Astrocyte (in vitro differentiated cells and primary cell): ENCODE measurements at regions not wholly inside any gene's neighbourhood (a gene's known extent, or its start where the extent isn't known, plus 50 kb on each side); places are given as distances from the start of the nearest gene placed in this dataset.

Experiments
- DNase-seq: peaks from one replicate; pipeline ENCODE4 v3.0.0-alpha.2; 2010; ENCODE audit warnings: low read depth
- FAIRE-seq: peaks from 2 replicates; lab custom pipeline; 2011; peaks lifted over from hg19 to GRCh38; lab: Jason Lieb, UNC
- H2AFZ ChIP-seq: 2 replicates; pipeline ENCODE4 v1.6.0; 2012; ENCODE audit warnings: low read depth, low read length, inconsistent platforms
- H3K27ac ChIP-seq: 2 replicates; pipeline ENCODE4 v1.5.1; 2011; ENCODE audit warnings: low read depth, low read length, inconsistent platforms
- H3K27me3 ChIP-seq: 2 replicates; pipeline ENCODE4 v1.6.0; 2011; ENCODE audit warnings: low read length, inconsistent platforms; ENCODE audit not compliant: insufficient read depth
- H3K36me3 ChIP-seq: 2 replicates; pipeline ENCODE4 v1.5.1; 2011; ENCODE audit warnings: low read length, inconsistent platforms; ENCODE audit not compliant: insufficient read depth
- H3K4me1 ChIP-seq: 2 replicates; pipeline ENCODE4 v1.5.1; 2011; ENCODE audit warnings: low read length, inconsistent platforms; ENCODE audit not compliant: insufficient read depth
- H3K4me2 ChIP-seq: 2 replicates; pipeline ENCODE4 v1.6.0; 2012; ENCODE audit warnings: low read length, inconsistent platforms
- H3K4me3 ChIP-seq: 2 replicates; pipeline ENCODE4 v1.5.1; 2011; ENCODE audit warnings: low read depth, mild to moderate bottlenecking, low read length, inconsistent platforms; ENCODE audit not compliant: insufficient read depth
- H3K79me2 ChIP-seq: 2 replicates; pipeline ENCODE4 v1.6.0; 2012; ENCODE audit warnings: mild to moderate bottlenecking, low read length, inconsistent platforms; ENCODE audit not compliant: insufficient read depth
- H3K9ac ChIP-seq: 2 replicates; pipeline ENCODE4 v1.6.0; 2012; ENCODE audit warnings: mild to moderate bottlenecking, low read length, inconsistent platforms
- H3K9me3 ChIP-seq: 2 replicates; pipeline ENCODE4 v1.5.1; 2012; ENCODE audit warnings: low read depth, mild to moderate bottlenecking, low read length, inconsistent platforms; ENCODE audit not compliant: insufficient read depth
- H4K20me1 ChIP-seq: 2 replicates; pipeline ENCODE4 v1.6.0; 2012; ENCODE audit warnings: low read length, inconsistent platforms; ENCODE audit not compliant: insufficient read depth
- H3K27ac Mint-ChIP-seq: one replicate; pipeline ENCODE4 v1.8.0; 2021; ENCODE audit warnings: mild to moderate bottlenecking, mixed read lengths; ENCODE audit not compliant: unreplicated experiment
- H3K27me3 Mint-ChIP-seq: one replicate; pipeline ENCODE4 v1.8.0; 2021; ENCODE audit warnings: low read depth, mixed read lengths; ENCODE audit not compliant: unreplicated experiment
- H3K36me3 Mint-ChIP-seq: one replicate; pipeline ENCODE4 v1.8.0; 2021; ENCODE audit warnings: low read depth, mixed read lengths; ENCODE audit not compliant: unreplicated experiment
- H3K4me1 Mint-ChIP-seq: one replicate; pipeline ENCODE4 v1.8.0; 2021; ENCODE audit warnings: low read depth, mixed read lengths; ENCODE audit not compliant: unreplicated experiment
- H3K4me3 Mint-ChIP-seq: one replicate; pipeline ENCODE4 v1.8.0; 2021; ENCODE audit warnings: mild to moderate bottlenecking, moderate library complexity, mixed read lengths; ENCODE audit not compliant: unreplicated experiment
- H3K9me3 Mint-ChIP-seq: one replicate; pipeline ENCODE4 v1.8.0; 2021; ENCODE audit warnings: mild to moderate bottlenecking, mixed read lengths; ENCODE audit not compliant: unreplicated experiment
- EZH2 ChIP-seq: IDR thresholded peaks from 2 replicates; pipeline ENCODE4 v1.6.1; 2012; ENCODE audit warnings: mild to moderate bottlenecking, low read length, inconsistent platforms; ENCODE audit not compliant: insufficient read depth
- TF ChIP-seq, protein P1 (sequence below): IDR thresholded peaks from 2 replicates; pipeline ENCODE4 v1.5.1; 2011; ENCODE audit warnings: low read depth, mild to moderate bottlenecking, inconsistent platforms, low read length, moderate library complexity; ENCODE audit not compliant: insufficient read depth

DNA sequence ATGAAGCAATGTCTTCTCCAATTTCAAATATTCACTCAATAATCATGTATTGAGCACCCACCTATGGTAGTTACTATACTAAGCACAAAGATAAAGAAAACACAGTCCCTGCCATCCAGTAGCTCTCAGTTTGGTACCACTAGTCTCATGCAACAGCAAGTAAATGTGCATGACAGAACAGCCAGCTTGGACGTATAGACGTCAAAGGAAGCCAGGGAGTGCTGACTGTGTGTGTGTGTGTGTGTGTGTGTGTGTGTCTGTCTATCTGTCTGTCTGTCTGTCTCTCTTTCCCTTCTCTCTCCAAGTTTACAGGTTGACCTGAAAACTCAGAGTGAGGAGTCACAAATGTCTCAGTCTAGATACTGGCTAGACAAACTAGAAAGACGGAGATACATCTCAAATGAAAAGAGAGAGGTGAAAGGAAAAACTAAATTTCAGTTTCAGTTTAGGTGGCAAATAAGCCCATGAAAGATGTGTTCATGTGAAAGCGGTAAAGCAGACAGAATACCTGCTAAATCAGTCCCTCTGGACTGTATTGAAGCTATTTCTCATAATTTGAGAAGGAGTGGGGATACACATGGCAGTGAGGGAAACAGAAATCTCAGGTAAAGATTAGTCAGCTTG is 141.1 kb upstream of the PTPRG start:
- Histone ChIP-seq H3K27me3 (no peaks in the 10 kb centered on the region), H3K4me3 (no peak overlapping the region), H2AFZ (no peak overlapping the region), H3K4me1 (no peaks in the 10 kb centered on the region), H4K20me1 (no peaks in the 10 kb centered on the region), H3K27ac (no peak overlapping the region), H3K9ac (no peak overlapping the region), H3K79me2 (no peaks in the 10 kb centered on the region), H3K36me3 (no peaks in the 10 kb centered on the region), H3K4me2 (no peak overlapping the region), H3K9me3 (no peaks in the 10 kb centered on the region)
- Mint-ChIP-seq H3K4me3 (no peak overlapping the region), H3K36me3 (no peaks in the 10 kb centered on the region), H3K27ac (no peak overlapping the region), H3K27me3 (no peaks in the 10 kb centered on the region), H3K4me1 (no peaks in the 10 kb centered on the region), H3K9me3 (no peaks in the 10 kb centered on the region)
- TF ChIP-seq, protein P1, sequence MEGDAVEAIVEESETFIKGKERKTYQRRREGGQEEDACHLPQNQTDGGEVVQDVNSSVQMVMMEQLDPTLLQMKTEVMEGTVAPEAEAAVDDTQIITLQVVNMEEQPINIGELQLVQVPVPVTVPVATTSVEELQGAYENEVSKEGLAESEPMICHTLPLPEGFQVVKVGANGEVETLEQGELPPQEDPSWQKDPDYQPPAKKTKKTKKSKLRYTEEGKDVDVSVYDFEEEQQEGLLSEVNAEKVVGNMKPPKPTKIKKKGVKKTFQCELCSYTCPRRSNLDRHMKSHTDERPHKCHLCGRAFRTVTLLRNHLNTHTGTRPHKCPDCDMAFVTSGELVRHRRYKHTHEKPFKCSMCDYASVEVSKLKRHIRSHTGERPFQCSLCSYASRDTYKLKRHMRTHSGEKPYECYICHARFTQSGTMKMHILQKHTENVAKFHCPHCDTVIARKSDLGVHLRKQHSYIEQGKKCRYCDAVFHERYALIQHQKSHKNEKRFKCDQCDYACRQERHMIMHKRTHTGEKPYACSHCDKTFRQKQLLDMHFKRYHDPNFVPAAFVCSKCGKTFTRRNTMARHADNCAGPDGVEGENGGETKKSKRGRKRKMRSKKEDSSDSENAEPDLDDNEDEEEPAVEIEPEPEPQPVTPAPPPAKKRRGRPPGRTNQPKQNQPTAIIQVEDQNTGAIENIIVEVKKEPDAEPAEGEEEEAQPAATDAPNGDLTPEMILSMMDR: no peak
- no peak for TF ChIP-seq EZH2
- DNase-seq (no peak), FAIRE-seq (no peak)

DNA sequence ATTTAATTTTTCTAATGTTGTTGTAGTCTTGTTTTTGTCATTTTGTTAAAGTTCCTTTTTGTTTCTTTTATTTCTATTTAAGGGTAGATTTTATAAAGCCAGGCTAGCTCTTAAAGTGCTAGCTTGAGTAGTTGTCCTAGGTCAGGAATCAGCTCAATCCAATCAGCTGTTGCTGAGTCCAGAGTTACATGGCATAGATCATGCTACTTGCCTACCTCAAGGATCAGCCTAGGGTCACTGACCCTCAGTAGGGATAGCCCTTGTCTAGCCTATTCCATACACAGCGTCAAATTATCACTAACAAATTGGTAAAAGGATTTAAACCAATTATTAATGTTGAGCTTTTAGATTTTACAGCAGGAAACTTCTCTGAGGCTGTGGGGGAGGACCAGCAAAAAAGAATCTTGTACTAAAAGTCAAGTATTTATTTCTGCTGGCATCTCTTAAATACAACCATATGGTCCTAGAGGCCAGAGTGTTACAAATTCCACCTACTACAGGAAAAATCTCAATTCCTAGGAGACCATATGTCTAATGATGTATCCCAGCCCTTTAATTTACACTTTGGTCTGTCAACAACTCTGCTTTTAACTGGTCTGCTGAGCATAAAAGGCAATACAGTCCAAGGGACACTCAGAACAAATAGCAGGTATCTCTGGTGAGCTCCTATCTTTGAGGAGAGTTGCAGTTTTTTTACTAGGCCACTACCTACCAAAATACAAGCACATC is 138.3 kb upstream of the PTPRG start:
- no peaks in the 10 kb centered on the region for H4K20me1 ChIP-seq
- no peak overlapping the region for H3K27ac ChIP-seq
- no peak overlapping the region for H3K4me3 ChIP-seq
- no peak overlapping the region for H2AFZ ChIP-seq
- H3K9me3 Mint-ChIP-seq: no peaks in the 10 kb centered on the region
- H3K27me3 ChIP-seq: no peaks in the 10 kb centered on the region
- DNase-seq: no peak
- H3K79me2 ChIP-seq: no peaks in the 10 kb centered on the region
- no peaks in the 10 kb centered on the region for H3K36me3 ChIP-seq
- no peaks in the 10 kb centered on the region for H3K9me3 ChIP-seq
- no peaks in the 10 kb centered on the region for H3K4me1 ChIP-seq
- no peaks in the 10 kb centered on the region for H3K27me3 Mint-ChIP-seq
- no peak overlapping the region for H3K4me3 Mint-ChIP-seq
- no peaks in the 10 kb centered on the region for H3K4me1 Mint-ChIP-seq
- no peak for TF ChIP-seq EZH2
- TF ChIP-seq, protein P1: no peak
- no peak for FAIRE-seq
- H3K9ac ChIP-seq: no peak overlapping the region
- H3K4me2 ChIP-seq: no peak overlapping the region
- no peaks in the 10 kb centered on the region for H3K36me3 Mint-ChIP-seq
- H3K27ac Mint-ChIP-seq: no peak overlapping the region

DNA sequence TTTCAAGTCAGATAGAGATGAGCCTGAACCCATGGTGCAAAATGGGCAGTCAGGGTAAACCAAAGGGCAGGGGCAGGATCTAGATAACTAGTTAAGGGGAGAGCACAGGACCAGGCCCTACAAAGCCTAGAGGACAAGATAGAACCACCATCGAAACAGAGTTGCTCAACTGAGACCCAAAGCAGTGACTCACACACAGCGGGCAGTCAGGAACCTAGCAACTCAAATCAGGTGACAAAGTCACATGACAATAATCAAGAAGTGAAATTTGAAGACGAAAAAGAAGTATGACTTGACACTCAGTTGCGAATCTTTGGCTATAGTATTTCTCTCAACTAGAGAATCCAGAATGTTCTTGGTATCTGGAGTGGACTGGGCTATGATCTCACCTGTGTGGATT is 136.0 kb upstream of the PTPRG start:
- no peaks in the 10 kb centered on the region for H3K79me2 ChIP-seq
- TF ChIP-seq, protein P1: no peak
- TF ChIP-seq EZH2: no peak
- no peaks in the 10 kb centered on the region for H3K36me3 ChIP-seq
- H3K27me3 ChIP-seq: no peaks in the 10 kb centered on the region
- no peak overlapping the region for H3K9ac ChIP-seq
- H4K20me1 ChIP-seq: no peaks in the 10 kb centered on the region
- no peak overlapping the region for H3K27ac ChIP-seq
- no peak overlapping the region for H3K4me3 ChIP-seq
- no peak for FAIRE-seq
- Mint-ChIP-seq H3K9me3 (peaks cover 2% of the 10 kb centered on the region), H3K27me3 (no peaks in the 10 kb centered on the region), H3K27ac (no peak overlapping the region), H3K36me3 (no peaks in the 10 kb centered on the region), H3K4me3 (no peak overlapping the region), H3K4me1 (no peaks in the 10 kb centered on the region)
- H3K4me1 ChIP-seq: no peaks in the 10 kb centered on the region
- no peak overlapping the region for H3K4me2 ChIP-seq
- no peak overlapping the region for H2AFZ ChIP-seq
- DNase-seq: no peak
- H3K9me3 ChIP-seq: no peaks in the 10 kb centered on the region
